ENCODE measurements at regions not wholly inside any gene's neighbourhood (a gene's known extent, or its start where the extent isn't known, plus 50 kb on each side); places are given as distances from the start of the nearest gene placed in this dataset.
"Not testable (repeated sequence)": the region's sequence is repeated elsewhere in the genome, so short reads cannot be mapped to it uniquely, and the experiment has no call there.

DNA sequence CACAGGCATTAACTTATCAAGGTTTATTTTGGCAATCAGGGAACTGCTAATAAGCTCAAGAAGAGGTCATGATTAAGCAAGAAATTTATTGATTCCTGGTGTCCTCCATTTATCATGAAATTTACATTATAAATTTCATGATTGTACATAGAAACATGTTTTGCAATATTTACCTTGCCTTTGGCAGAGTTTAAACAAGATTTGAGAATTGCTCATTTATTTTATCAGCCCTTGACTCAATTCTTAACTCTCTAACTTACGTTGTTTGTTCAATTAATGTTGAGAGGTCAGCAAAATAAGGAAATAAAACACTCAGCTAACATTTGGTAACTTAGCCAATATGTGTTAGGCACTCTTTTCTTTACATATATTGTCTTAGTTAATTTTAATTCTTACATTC is 286.6 kb downstream of the SLC7A11 start:
- no peak for DNase-seq (ENCODE audit: extremely low read depth, low read depth)
- no peak overlapping the region for H3K4me3 ChIP-seq (replicated peaks; ENCODE audit: low read depth, low read length)
- TF ChIP-seq, protein P1, sequence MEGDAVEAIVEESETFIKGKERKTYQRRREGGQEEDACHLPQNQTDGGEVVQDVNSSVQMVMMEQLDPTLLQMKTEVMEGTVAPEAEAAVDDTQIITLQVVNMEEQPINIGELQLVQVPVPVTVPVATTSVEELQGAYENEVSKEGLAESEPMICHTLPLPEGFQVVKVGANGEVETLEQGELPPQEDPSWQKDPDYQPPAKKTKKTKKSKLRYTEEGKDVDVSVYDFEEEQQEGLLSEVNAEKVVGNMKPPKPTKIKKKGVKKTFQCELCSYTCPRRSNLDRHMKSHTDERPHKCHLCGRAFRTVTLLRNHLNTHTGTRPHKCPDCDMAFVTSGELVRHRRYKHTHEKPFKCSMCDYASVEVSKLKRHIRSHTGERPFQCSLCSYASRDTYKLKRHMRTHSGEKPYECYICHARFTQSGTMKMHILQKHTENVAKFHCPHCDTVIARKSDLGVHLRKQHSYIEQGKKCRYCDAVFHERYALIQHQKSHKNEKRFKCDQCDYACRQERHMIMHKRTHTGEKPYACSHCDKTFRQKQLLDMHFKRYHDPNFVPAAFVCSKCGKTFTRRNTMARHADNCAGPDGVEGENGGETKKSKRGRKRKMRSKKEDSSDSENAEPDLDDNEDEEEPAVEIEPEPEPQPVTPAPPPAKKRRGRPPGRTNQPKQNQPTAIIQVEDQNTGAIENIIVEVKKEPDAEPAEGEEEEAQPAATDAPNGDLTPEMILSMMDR (IDR thresholded peaks at IDR 0.05; ENCODE audit: low read depth, low read length, missing control alignments) = no peak

DNA sequence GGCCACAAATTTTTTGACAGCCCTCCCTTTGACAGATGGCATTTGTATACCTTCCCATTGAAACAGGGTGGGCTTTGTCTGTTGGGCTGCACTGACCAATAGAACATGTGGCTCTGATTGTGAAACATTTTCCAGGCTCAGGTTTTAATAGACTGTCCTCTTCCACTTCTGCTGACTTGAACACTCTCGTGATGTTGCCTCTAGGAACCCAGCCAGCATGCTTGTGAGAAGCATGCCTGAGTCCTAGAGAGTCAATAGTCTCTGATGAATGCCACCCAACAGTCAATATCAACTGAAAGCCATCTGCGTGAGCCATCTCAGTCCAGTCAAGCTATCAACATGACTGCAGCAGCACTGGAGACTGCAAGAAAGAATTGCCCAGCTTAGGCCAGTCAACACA is 290.0 kb downstream of the SLC7A11 start:
- H3K4me3 ChIP-seq (replicated peaks; ENCODE audit: low read depth, low read length) = no peak overlapping the region
- no peak for DNase-seq (ENCODE audit: extremely low read depth, low read depth)
- TF ChIP-seq, protein P1 (IDR thresholded peaks at IDR 0.05; ENCODE audit: low read depth, low read length, missing control alignments) = no peak

DNA sequence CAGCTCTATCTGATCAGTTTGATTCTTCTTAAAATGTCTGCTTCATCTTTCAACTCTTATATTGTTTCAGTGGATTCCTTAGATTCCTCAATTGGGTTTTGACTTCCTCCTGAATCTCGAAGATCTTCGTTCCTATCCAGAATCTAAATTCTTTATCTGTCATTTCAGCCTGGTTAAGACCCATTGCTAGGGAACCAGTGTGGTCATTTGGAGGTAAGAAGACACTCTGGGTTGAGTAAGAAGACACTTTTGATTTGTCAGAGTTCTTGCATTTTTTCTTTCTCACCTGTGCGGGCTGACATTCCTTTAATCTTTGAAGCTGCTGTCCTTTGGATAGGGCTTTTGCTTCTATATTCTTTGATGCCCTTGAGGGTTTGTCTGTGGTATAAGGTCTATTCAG is 291.9 kb downstream of the SLC7A11 start:
- no peak overlapping the region for H3K4me3 ChIP-seq (replicated peaks; ENCODE audit: low read depth, low read length)
- TF ChIP-seq, protein P1 (IDR thresholded peaks at IDR 0.05; ENCODE audit: low read depth, low read length, missing control alignments) = no peak
- DNase-seq (ENCODE audit: extremely low read depth, low read depth) = no peak

DNA sequence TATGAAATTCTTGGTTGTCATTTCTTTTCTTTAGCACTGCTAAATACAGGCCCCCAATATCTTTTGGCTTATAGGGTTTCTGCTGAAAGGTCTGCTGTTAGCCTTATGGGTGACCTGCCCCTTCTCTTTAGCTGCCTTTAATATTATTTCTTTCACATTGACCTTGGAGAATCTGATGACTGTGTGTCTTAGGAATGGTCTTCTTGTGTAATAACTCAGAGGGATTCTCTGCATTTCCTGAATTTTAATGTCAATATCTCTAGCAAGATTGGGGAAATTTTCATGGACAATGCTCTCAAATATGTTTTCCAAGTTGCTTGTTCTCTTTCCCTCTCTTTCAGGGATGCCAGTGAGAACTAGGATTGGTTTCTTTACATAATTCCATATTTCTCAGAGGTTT is 292.4 kb downstream of the SLC7A11 start:
- TF ChIP-seq, protein P1 (IDR thresholded peaks at IDR 0.05; ENCODE audit: low read depth, low read length, missing control alignments) = no peak
- DNase-seq (ENCODE audit: extremely low read depth, low read depth) = no peak
- no peak overlapping the region for H3K4me3 ChIP-seq (replicated peaks; ENCODE audit: low read depth, low read length)

DNA sequence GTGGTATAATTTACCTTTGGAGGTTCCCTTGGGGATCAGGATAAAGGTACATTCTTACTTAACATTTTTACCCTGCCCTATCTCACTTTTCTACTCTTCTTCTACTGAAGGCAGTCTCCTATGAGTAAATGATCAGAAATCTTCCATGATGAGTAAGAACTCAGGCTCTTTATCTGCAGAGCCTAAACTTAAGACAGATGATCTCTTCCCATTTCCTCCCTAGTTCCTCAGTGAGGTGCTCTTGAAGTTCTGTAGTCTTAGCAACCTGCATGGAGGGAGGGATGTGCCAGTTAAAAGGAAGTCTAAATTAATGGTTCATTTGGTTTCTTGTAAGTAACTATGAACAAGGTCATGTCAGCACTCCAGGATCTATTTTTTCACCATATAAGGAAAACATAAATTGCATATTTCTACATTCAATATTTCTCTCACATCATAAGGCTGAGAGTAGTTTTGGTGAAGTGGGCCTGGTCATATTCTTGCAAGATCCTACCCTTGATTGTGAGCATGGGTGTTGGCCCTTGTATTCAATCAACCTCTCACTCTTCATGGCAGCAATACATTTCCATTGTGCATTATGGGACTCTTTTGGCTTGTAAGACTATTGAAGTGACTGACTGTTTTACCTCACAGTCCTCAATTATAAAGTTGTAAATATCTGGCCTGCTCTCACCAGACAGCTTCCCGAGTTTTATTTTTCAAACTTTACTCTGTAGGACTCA is 295.5 kb downstream of the SLC7A11 start:
- TF ChIP-seq, protein P1 (IDR thresholded peaks at IDR 0.05; ENCODE audit: low read depth, low read length, missing control alignments) = no peak
- no peak overlapping the region for H3K4me3 ChIP-seq (replicated peaks; ENCODE audit: low read depth, low read length)
- DNase-seq (ENCODE audit: extremely low read depth, low read depth) = no peak

DNA sequence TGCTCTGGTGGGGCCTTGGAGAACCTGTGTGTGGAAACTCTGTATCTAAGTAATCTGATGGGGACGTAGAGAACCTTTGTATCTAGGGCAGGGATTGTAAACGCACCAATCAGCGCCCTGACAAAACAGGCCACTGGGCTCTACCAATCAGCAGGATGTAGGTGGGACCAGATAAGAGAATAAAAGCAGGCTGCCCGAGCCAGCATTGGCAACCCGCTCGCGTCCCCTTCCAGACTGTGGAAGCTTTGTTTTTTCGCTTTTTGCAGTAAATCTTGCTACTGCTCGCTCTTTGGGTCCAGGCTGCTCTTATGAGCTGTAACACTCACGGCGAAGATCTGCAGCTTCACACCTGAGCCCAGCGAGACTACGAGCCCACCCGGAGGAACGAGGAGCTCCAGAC is 299.3 kb downstream of the SLC7A11 start:
- H3K4me3 ChIP-seq (replicated peaks; ENCODE audit: low read depth, low read length); DNase-seq (ENCODE audit: extremely low read depth, low read depth): not testable (repeated sequence)

DNA sequence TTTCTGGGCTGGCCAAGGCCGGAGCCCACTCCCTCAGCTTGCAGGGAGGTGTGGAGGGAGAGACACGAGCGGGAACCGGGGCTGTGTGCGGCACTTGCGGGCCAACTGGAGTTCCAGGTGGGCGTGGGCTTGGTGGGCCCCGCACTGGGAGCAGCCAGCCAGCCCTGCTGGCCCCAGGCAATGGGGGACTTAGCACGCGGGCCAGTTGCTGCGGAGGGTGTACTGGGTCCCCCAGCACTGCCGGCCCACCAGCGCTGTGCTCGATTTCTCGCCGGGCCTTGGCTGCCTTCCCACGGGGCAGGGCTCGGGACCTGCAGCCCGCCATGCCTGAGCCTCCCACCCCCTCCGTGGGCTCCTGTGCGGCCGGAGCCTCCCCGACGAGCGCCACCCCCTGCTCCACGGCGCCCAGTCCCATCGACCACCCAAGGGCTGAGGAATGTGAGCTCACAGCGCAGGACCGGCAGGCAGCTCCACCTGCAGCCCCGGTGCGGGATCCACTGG is 300.1 kb downstream of the SLC7A11 start:
- DNase-seq (ENCODE audit: extremely low read depth, low read depth); H3K4me3 ChIP-seq (replicated peaks; ENCODE audit: low read depth, low read length): not testable (repeated sequence)

DNA sequence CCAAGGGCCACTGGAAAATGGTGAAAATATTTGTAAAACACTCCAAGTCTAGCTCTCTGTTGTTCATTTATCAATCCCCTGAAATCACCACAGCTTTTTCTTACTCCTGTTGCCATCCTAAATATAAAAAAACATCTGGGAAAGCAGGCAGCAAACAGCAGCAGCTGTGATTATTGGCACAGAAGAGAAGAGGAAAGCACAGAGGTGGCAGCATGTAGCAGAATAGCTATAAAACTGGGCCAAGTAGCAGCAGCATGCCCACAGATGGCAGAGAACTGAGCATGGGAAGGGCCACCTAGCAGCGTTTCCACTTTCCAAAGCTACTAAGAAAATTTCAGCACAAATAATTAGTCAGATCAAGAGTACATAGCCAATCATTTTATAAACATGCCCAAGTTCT is 307.2 kb downstream of the SLC7A11 start:
- DNase-seq (ENCODE audit: extremely low read depth, low read depth) = no peak
- TF ChIP-seq, protein P1 (IDR thresholded peaks at IDR 0.05; ENCODE audit: low read depth, low read length, missing control alignments) = no peak
- no peak overlapping the region for H3K4me3 ChIP-seq (replicated peaks; ENCODE audit: low read depth, low read length)
